ENCODE measurements at regions not wholly inside any gene's neighbourhood (a gene's known extent, or its start where the extent isn't known, plus 50 kb on each side); places are given as distances from the start of the nearest gene placed in this dataset.

DNA sequence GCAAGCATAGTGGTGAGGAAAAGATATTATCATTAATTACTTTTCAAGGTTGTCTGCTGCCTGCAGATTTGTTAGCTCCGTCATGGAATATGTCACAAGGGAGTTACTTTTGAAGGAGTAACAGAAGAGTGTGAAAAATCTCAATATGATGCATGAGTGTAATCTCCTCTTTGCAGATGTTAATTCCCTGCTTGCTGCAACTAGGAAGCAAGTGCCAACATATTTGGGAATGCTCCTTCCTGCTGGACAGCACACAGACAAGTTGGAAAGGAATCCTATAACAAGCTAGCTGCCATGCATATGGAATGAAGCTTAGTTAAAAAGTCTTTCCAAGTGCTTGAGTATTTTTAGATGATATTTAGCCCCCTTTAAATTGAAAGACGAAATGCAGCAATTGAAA is 2023.6 kb upstream of the CDH6 start:
- ChIA-PET CTCF (interaction anchor here (0.7 kb wide), 1 partner anchor 1538 kb away, joined by 3 read pairs; no protein-coding TSS in a partner anchor), POLR2A (ENCODE audit: low non-redundant PET) (no interaction called here)
- H3K27ac ChIP-seq, result no peak overlapping the region
- no peak for DNase-seq (ENCODE audit: low spot score)
- TF ChIP-seq CTCF (conservative IDR thresholded peaks at IDR 0.05; ENCODE audit: low read depth), result no peak

DNA sequence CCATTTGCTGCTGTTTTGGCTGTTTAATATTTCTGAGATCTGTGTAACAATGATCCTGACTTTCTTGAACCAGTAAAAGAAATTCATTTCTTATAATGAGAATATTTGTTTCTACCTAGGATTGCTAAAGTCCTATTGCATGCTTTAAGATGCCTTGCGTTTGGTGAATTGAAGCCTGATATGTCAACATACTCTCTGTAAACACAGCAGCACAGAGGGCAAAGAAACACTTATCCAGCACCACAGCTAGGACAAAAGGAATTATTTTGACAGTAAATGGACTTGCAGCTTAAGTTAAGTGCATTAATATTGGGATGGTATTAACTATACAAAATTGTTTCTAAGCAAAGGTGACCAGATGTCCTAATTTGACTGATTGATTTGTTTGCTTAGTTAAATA is 2031.2 kb upstream of the CDH6 start:
- ChIA-PET CTCF (no interaction called here), POLR2A (ENCODE audit: low non-redundant PET) (no interaction called here)
- DNase-seq (ENCODE audit: low spot score), result no peak
- H3K27ac ChIP-seq, result no peak overlapping the region
- no peak for TF ChIP-seq CTCF (conservative IDR thresholded peaks at IDR 0.05; ENCODE audit: low read depth)

DNA sequence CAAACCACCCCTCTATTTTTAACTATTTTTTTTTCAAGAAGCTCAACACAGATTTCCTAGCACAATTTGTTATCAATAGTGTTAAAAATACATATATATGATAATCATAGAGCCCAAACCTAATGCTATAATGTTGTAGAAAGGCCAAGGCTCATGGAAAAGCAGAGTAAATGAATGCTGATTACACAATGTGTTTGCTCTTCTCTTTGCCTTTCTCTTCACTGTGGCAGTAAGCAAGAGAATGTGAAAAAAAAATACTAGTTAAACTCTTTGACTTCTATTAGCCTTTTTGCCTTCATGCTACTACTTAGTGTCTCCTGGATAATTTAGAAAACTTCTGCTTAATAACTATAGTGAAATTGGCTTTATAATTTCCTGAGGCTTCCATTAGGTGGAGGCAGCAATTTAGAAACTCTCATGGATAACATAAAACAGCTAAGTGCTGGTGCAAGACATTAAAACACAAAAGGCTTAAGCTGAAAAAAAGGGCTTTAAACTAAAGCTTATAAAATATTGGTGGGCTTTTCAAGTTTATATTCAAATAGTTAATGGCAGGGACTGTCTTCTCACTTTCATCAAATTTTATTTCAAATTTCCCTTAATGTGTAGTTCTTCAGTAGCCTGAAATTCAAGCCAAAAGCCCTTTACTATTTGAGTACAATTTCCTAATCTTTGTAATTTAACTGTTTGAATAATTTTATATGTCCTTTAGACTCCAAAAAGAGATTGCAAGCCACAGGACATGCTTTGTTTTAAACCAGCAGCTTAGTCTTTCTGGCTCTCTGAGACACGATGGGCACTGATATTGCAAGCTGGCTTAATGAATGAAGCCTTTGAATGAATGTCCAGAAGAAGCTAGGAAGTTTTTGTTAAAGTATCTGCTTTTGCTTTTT is 2031.8 kb upstream of the CDH6 start:
- no peak for DNase-seq (ENCODE audit: low spot score)
- POLR2A ChIA-PET (ENCODE audit: low non-redundant PET), result no interaction called here
- no peak overlapping the region for H3K27ac ChIP-seq
- CTCF ChIA-PET, result no interaction called here
- TF ChIP-seq CTCF (conservative IDR thresholded peaks at IDR 0.05; ENCODE audit: low read depth), result no peak

GRCh38 chr5:29157975-29158374 is 2035.5 kb upstream of the CDH6 start:
- POLR2A ChIA-PET (ENCODE audit: low non-redundant PET), result no interaction called here
- DNase-seq (ENCODE audit: low spot score), result no peak
- CTCF ChIA-PET, result no interaction called here
- TF ChIP-seq CTCF (conservative IDR thresholded peaks at IDR 0.05; ENCODE audit: low read depth), result no peak
- H3K27ac ChIP-seq, result no peak overlapping the region

- POLR2A ChIA-PET (ENCODE audit: low non-redundant PET), result no interaction called here
- H3K27ac ChIP-seq, result no peak overlapping the region
- DNase-seq (ENCODE audit: low spot score), result no peak
- no peak for TF ChIP-seq CTCF (conservative IDR thresholded peaks at IDR 0.05; ENCODE audit: low read depth)
- CTCF ChIA-PET, result interaction anchor here (0.6 to 0.7 kb wide), 2 partner anchors 12 to 712 kb away, joined by 3 read pairs; no protein-coding TSS in a partner anchor
Observed at GRCh38 chr5:29150840-29151239, 2042.6 kb upstream of the CDH6 start.

- TF ChIP-seq CTCF (conservative IDR thresholded peaks at IDR 0.05; ENCODE audit: low read depth), result no peak
- CTCF ChIA-PET, result no interaction called here
- no peak overlapping the region for H3K27ac ChIP-seq
- DNase-seq (ENCODE audit: low spot score), result no peak
- POLR2A ChIA-PET (ENCODE audit: low non-redundant PET), result no interaction called here
Observed at GRCh38 chr5:29148581-29148980, 2044.9 kb upstream of the CDH6 start.
